ENCODE measurements at regions not wholly inside any gene's neighbourhood (a gene's known extent, or its start where the extent isn't known, plus 50 kb on each side); places are given as distances from the start of the nearest gene placed in this dataset.

DNA sequence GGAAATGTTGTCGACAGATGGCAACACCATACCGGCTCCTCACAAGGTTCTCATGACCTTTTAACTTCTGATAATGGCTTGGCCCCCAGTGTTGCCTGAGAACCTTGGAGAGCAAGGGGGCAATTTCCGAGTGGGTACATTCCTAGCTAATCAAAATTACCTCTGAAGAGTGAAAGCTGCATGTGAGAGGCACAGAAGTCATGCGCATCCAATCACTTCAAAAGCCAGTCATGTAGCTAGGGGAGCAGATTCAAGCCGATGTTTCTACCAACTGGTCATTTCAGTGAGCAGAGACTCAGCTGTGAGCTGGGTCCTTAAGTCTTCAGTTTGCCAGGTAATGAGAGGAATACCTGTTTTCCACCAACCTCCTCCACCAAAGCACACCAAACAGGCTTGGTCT lies 111.4 kb downstream of the LIPG start:
- Mint-ChIP-seq H3K4me1 (ENCODE audit: low read depth) (no peaks in the 10 kb centered on the region), H3K4me3 (no peak overlapping the region), H3K36me3 (ENCODE audit: low read depth) (no peaks in the 10 kb centered on the region), H3K9me3 (no peaks in the 10 kb centered on the region), H3K27ac (no peak overlapping the region), H3K27me3 (ENCODE audit: insufficient read depth) (peaks cover 37% of the 10 kb centered on the region)
- DNase-seq = no peak
- TF ChIP-seq, protein P1, sequence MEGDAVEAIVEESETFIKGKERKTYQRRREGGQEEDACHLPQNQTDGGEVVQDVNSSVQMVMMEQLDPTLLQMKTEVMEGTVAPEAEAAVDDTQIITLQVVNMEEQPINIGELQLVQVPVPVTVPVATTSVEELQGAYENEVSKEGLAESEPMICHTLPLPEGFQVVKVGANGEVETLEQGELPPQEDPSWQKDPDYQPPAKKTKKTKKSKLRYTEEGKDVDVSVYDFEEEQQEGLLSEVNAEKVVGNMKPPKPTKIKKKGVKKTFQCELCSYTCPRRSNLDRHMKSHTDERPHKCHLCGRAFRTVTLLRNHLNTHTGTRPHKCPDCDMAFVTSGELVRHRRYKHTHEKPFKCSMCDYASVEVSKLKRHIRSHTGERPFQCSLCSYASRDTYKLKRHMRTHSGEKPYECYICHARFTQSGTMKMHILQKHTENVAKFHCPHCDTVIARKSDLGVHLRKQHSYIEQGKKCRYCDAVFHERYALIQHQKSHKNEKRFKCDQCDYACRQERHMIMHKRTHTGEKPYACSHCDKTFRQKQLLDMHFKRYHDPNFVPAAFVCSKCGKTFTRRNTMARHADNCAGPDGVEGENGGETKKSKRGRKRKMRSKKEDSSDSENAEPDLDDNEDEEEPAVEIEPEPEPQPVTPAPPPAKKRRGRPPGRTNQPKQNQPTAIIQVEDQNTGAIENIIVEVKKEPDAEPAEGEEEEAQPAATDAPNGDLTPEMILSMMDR (IDR thresholded peaks at IDR 0.05) = no peak

DNA sequence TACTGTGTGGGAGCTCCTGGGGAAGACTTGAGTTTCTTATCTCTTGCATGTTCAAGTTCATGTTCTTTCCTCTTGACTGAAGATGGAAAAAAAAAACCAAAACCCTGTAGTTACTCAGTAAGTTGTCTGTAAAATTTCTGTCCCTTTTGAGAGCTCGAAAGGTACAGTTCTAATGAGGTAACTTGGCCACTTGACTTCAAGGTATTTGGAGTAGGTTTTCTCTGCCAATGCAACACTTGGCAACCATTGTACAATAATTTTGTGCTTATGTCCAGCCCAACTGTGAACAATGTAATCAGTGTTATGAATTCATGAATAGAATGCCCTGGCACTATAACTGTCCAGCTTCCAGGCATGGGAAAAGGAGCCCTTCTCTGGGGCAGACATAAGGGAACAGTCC lies 111.0 kb downstream of the LIPG start:
- TF ChIP-seq, protein P1 (IDR thresholded peaks at IDR 0.05) = no peak
- peaks cover 41% of the 10 kb centered on the region for H3K27me3 Mint-ChIP-seq (ENCODE audit: insufficient read depth)
- no peaks in the 10 kb centered on the region for H3K4me1 Mint-ChIP-seq (ENCODE audit: low read depth)
- no peaks in the 10 kb centered on the region for H3K9me3 Mint-ChIP-seq
- no peak overlapping the region for H3K4me3 Mint-ChIP-seq
- DNase-seq = no peak
- H3K36me3 Mint-ChIP-seq (ENCODE audit: low read depth) = no peaks in the 10 kb centered on the region
- H3K27ac Mint-ChIP-seq = no peak overlapping the region

DNA sequence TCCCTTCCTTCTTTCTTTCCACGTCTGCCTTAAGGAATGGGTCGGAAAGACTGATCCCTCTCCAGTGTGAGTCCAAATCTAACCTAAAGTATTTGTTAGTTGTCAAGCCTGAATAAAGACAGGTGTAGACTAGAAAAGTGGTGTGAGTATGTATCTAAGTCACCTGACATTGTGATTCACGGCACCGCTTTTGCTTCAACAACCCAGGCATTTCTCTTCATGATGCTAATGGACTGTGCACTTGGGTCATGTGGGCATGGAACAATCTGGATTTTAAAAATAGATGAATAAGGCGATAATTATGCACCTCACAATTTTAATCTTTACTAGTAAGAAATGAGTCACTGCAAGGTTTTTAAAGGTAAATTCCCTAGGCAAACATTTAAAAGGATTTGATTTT lies 107.5 kb downstream of the LIPG start:
- no peaks in the 10 kb centered on the region for H3K4me1 Mint-ChIP-seq (ENCODE audit: low read depth)
- peaks cover 37% of the 10 kb centered on the region for H3K27me3 Mint-ChIP-seq (ENCODE audit: insufficient read depth)
- H3K27ac Mint-ChIP-seq = no peak overlapping the region
- no peaks in the 10 kb centered on the region for H3K36me3 Mint-ChIP-seq (ENCODE audit: low read depth)
- no peaks in the 10 kb centered on the region for H3K9me3 Mint-ChIP-seq
- TF ChIP-seq, protein P1 (IDR thresholded peaks at IDR 0.05) = no peak
- DNase-seq = no peak
- H3K4me3 Mint-ChIP-seq = no peak overlapping the region

DNA sequence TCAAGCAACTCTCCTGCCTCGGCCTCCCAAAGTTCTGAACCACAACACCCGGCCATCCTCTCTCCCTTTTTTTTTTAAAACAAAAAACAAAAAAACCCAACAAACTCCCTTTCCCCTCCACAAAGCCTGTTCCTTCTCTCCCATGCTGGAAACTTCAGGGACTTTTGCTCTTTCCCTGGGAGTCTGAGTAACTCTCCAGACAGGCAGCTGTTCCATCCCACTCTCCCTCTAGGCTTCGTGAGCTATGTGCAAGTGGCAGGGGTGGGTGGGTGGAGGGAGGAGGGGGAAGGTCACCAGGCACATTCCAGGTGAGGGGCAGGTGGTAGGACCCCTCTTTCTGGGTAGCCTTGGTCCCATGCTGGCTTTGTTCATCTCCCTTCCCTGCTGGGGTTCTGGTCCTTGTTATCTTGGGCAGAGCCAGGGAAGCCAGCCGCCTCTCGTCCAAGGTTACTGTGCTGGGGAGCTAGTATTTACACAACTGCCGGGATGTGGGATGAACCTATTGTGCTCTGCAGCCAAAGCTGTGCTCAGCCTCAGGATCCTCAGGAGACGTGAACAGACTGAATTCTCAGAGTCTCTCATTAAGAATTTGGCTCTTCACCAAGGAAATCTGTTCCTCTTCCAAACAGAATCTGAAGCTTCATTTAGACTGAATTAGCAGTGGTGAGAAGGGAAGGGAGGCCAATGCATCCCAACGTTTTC lies 106.9 kb downstream of the LIPG start:
- no peak overlapping the region for H3K27ac Mint-ChIP-seq
- TF ChIP-seq, protein P1 (IDR thresholded peaks at IDR 0.05) = no peak
- H3K27me3 Mint-ChIP-seq (ENCODE audit: insufficient read depth) = peaks cover 36% of the 10 kb centered on the region
- no peak overlapping the region for H3K4me3 Mint-ChIP-seq
- DNase-seq = no peak
- H3K36me3 Mint-ChIP-seq (ENCODE audit: low read depth) = no peaks in the 10 kb centered on the region
- H3K4me1 Mint-ChIP-seq (ENCODE audit: low read depth) = no peaks in the 10 kb centered on the region
- H3K9me3 Mint-ChIP-seq = no peaks in the 10 kb centered on the region

DNA sequence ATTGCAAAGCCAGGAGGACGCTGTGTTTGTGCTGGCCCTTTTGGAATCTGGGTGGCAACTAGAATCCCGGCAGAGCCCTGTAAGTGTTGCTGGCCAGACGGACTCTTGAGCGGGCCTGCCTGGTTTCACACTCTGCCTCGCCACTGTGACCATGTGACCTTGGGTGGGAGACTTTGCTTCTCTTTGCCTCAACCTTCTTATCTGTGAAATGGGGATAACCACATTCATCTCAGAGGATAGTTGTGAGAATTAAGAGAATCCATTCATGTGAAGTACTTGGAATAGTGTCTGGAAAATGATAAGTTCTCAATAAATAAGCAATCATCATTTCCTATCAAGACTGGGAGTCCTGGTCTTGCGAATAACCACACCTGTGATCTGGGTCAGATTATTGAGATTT lies 105.6 kb downstream of the LIPG start:
- DNase-seq = no peak
- Mint-ChIP-seq H3K9me3 (no peaks in the 10 kb centered on the region), H3K4me1 (ENCODE audit: low read depth) (no peaks in the 10 kb centered on the region), H3K4me3 (no peak overlapping the region), H3K36me3 (ENCODE audit: low read depth) (no peaks in the 10 kb centered on the region), H3K27me3 (ENCODE audit: insufficient read depth) (peaks cover 27% of the 10 kb centered on the region), H3K27ac (no peak overlapping the region)
- TF ChIP-seq, protein P1 (IDR thresholded peaks at IDR 0.05) = no peak

Data from HFFc6 (cell line).